GM21526 (cell line): ENCODE measurements at regions not wholly inside any gene's neighbourhood (a gene's known extent, or its start where the extent isn't known, plus 50 kb on each side); places are given as distances from the start of the nearest gene placed in this dataset.
"Not testable (repeated sequence)": the region's sequence is repeated elsewhere in the genome, so short reads cannot be mapped to it uniquely, and the experiment has no call there.

ENCODE experiments used
- ATAC-seq: cut with Tn5 transposase; IDR thresholded peaks from one replicate; pipeline ENCODE4 v1.9.1; 2021; ENCODE audit warnings: moderate library complexity; ENCODE audit not compliant: unreplicated experiment, low FRiP score

GRCh38 chrX:3550871-3551270 lies 162.6 kb downstream of the PRKX start:
- no peak for ATAC-seq

GRCh38 chrX:3550160-3550751 lies 163.2 kb downstream of the PRKX start:
- no peak for ATAC-seq

- ATAC-seq: no peak
Measured at GRCh38 chrX:3549411-3549911, 164.0 kb downstream of the PRKX start.

GRCh38 chrX:3548765-3549391 lies 164.6 kb downstream of the PRKX start:
- ATAC-seq: no peak

- no peak for ATAC-seq
Measured at GRCh38 chrX:3545901-3546300, 167.5 kb downstream of the PRKX start.

GRCh38 chrX:3541336-3541735 lies 172.1 kb downstream of the PRKX start:
- no peak for ATAC-seq

GRCh38 chrX:3540105-3540504 lies 173.3 kb downstream of the PRKX start:
- ATAC-seq: no peak

- ATAC-seq: no peak
Measured at GRCh38 chrX:3532581-3533085, 180.8 kb downstream of the PRKX start.

- not testable (repeated sequence) for ATAC-seq
Measured at GRCh38 chrX:3531435-3531834, 182.0 kb downstream of the PRKX start.

- no peak for ATAC-seq
Measured at GRCh38 chrX:3529466-3530010, 183.1 kb upstream of the MXRA5 start.

- ATAC-seq: no peak
Measured at GRCh38 chrX:3527811-3528210, 181.4 kb upstream of the MXRA5 start.

GRCh38 chrX:3527166-3527565 lies 180.7 kb upstream of the MXRA5 start:
- ATAC-seq: no peak

GRCh38 chrX:3526731-3527130 lies 180.3 kb upstream of the MXRA5 start:
- no peak for ATAC-seq

GRCh38 chrX:3526071-3526470 lies 179.6 kb upstream of the MXRA5 start:
- ATAC-seq: no peak

- no peak for ATAC-seq
Measured at GRCh38 chrX:3522101-3522650, 175.7 kb upstream of the MXRA5 start.

- ATAC-seq: no peak
Measured at GRCh38 chrX:3521396-3521795, 174.9 kb upstream of the MXRA5 start.

- ATAC-seq: no peak
Measured at GRCh38 chrX:3520982-3521381, 174.5 kb upstream of the MXRA5 start.

GRCh38 chrX:3520458-3520857 lies 174.0 kb upstream of the MXRA5 start:
- no peak for ATAC-seq

GRCh38 chrX:3519384-3519783 lies 172.9 kb upstream of the MXRA5 start:
- not testable (repeated sequence) for ATAC-seq

- no peak for ATAC-seq
Measured at GRCh38 chrX:3518870-3519269, 172.4 kb upstream of the MXRA5 start.

GRCh38 chrX:3516051-3516541 lies 169.6 kb upstream of the MXRA5 start:
- ATAC-seq: no peak
